Fibroblast of skin of right biceps (primary cell): ENCODE measurements at regions not wholly inside any gene's neighbourhood (a gene's known extent, or its start where the extent isn't known, plus 50 kb on each side); places are given as distances from the start of the nearest gene placed in this dataset.

Source experiments
- DNase-seq: peaks from one replicate; pipeline ENCODE4 v3.0.0-alpha.2; 2013

DNA sequence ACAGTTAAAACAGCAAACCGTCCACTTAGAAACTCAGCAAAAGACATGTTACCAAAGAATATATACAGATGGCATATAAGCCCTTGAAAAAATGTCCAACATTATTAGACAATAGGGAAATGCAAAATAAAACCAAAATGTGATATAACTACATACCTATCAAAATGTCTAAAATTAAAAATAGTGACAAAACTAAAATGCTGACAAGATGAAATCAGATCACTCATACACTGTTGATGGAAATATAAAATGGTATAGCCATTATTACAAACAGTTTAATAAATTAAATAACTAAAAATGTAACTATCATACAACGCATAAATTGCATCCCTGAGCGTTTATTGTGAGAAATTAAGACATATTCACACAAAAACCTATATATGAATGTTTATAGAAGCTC, 939.7 kb upstream of the ZWINT start:
- DNase-seq: no peak

DNA sequence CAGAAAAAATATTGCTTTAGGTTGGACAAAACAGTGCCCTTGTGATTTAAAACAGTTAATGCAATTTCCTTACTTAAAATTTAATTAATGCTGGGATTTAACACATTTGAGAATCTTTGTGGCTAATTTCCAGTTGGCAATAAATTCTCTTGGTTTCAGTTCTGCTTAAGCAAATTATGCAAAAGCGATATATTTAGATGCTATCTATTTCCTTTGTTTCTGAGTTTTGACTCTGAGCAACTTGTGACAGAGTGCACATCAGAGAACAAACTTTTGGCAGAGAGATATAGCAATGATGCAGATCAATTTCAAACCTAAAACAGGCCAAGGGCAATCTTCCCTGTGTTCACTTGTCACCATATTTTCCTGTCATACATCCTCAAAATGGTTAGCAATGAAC, 933.6 kb upstream of the ZWINT start:
- DNase-seq: no peak

GRCh38 chr10:57288754-57289153, 927.7 kb upstream of the ZWINT start:
- DNase-seq: no peak

DNA sequence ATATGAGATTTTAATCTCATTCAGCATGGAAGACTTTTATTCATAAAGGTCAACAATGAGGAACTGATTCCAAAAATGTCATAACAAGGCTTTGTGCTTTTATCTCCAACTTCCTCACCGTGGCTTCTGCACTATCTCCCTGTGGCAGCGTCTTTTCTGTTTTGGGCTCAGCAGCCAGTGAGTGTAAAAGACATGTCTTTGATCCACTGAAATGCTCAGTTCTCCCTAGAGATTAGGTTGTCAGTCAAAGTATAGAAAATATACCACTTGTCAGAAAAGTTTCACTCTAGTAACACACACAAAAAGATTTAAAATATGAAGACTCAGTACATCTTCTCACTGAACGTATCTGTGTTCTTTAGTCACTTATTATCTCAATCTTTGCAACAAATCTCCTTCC, 901.8 kb upstream of the ZWINT start:
- DNase-seq: no peak

DNA sequence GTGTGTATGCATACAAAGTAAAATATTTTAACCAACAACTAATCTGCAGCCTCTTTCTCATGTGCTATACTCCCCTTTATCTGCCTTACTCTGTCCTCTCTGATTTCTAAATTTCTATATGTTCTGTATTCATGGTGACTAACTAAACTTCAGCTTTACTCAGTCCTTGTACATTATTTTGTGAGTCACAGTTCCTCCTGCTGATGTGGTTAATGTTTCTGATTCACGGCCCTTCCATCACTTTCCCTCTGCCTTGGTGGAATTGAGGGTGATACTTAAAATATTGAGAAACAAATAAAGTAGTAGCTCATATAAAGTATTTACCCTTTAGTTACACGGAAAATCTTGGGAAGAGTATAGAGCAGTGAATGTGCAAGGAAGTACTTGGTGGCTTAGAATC, 899.1 kb upstream of the ZWINT start:
- DNase-seq: no peak

- DNase-seq: no peak
These were observed 888.7 kb upstream of the ZWINT start for GRCh38 chr10:57249615-57250281.

GRCh38 chr10:57247271-57247670, 886.2 kb upstream of the ZWINT start:
- DNase-seq: no peak

DNA sequence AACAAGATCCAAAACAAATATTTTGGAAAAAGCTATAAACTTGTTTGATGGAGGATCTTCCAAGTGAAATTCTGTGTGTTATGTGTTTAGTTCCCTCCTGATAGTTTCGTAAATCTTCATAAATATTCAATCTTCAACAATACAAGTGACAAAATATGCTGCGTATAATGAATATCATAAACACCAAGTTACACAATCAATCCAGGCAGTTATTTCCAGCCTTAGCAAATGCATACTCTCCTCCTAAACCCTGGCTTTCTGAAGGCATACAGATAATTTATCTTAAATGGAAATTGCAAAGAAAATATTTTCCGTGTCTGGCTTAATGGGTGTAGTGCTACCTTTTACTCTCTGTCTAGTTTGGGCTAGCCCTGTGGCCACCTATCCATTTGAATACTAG, 864.9 kb upstream of the ZWINT start:
- DNase-seq: no peak

GRCh38 chr10:57224811-57225210, 863.8 kb upstream of the ZWINT start:
- DNase-seq: no peak

DNA sequence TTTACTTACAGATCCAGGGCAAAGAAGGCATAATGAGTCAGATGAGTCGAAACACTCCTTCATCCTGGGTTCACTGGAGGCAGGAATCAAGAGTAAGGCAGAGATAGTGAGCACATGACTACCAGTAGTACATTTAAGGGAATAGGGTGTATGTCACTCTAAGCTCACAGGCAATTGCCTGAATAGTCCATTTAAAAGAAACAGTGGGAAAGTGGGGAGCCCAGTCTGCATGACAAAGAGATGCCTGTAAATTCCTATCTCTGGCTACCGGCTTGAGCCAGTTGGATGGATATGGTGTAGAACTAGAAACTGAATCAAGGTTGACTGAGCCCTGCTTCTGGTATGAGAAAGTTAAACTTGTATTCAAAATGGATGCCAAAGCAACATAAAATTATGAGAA, 861.5 kb upstream of the ZWINT start:
- DNase-seq: no peak

GRCh38 chr10:57222129-57222528, 861.1 kb upstream of the ZWINT start:
- no peak for DNase-seq

GRCh38 chr10:57221674-57222073, 860.6 kb upstream of the ZWINT start:
- DNase-seq: no peak

DNA sequence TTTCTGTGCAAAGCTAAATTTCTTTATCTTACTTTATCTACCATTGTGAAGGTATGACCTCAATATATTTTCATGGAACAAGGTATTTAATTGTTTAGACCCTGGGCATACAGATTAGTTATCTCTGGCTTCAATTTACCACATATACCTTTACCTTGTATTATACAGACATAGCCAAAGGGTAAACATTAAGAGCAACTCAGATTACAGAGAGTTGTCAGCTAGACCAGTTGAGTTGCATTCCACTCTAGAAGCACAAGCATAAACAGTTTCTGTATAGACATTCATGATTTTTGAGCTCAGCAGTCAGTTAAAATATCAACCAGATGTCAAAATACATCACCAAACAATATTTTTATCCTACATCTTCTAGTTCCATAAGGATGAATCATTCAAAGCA, 857.3 kb upstream of the ZWINT start:
- DNase-seq: no peak

GRCh38 chr10:57202356-57202755, 841.3 kb upstream of the ZWINT start:
- DNase-seq: no peak

- DNase-seq: no peak
These were observed 827.8 kb upstream of the ZWINT start for GRCh38 chr10:57188846-57189245.

- no peak for DNase-seq
These were observed 825.1 kb upstream of the ZWINT start for GRCh38 chr10:57186201-57186600.

- DNase-seq: no peak
These were observed 808.5 kb upstream of the ZWINT start for GRCh38 chr10:57169597-57169996.

- DNase-seq: no peak
These were observed 807.7 kb upstream of the ZWINT start for GRCh38 chr10:57168611-57169240.

GRCh38 chr10:57165671-57166070, 804.6 kb upstream of the ZWINT start:
- DNase-seq: no peak

DNA sequence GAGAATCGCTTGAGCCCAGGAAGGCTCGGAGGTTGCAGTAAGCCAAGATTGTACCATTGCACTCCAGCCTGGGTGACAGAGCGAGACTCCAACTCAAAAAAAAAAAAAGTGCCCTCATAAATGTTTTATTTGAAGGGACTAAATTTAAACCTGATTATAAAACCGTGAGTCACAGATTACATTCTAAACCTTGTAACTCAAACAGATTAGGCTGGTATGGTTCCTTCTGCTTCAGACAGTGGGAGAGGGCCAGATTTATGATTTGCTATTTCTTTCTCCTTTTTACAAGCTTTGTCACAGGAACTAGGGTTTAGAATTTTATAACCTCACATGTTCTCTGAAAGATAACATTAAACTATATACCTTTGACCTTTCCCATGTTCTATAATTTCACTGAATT, 801.2 kb upstream of the ZWINT start:
- DNase-seq: no peak

DNA sequence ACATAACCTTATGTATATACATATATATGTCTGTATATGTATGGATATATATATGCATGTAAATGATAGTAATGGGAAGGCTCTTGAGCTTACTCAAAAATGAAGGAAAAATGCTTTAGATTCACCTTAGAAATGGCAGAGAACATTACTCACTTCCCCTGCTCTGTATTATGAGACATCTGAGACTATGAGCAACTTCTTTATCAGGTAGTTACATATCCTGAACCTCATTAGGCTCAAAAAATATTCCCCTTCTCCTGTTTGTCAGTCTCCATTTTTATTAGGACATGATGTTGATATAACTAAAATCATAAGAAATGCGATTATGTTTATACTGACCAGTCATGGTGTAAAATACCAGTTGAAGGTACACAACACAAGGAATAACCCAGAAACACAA, 800.1 kb upstream of the ZWINT start:
- no peak for DNase-seq

DNA sequence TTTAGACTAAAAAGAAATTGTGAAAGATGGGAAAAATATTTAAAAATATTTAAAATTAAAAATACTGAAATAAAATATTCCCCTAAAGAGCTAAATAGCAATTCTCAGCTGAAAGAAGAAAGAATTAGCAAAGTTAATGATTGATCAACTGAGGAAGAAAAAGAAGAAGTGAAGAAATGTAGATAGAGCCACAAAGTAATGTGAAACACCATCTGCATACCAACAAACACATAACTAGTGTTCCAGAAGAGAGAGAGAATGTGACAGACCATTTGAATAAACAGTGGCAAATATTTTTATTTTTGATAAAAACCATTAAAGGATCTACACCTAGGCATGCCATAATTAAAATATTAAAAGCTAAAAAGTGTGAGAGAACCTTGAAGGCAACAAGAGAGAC, 784.5 kb upstream of the ZWINT start:
- no peak for DNase-seq

DNA sequence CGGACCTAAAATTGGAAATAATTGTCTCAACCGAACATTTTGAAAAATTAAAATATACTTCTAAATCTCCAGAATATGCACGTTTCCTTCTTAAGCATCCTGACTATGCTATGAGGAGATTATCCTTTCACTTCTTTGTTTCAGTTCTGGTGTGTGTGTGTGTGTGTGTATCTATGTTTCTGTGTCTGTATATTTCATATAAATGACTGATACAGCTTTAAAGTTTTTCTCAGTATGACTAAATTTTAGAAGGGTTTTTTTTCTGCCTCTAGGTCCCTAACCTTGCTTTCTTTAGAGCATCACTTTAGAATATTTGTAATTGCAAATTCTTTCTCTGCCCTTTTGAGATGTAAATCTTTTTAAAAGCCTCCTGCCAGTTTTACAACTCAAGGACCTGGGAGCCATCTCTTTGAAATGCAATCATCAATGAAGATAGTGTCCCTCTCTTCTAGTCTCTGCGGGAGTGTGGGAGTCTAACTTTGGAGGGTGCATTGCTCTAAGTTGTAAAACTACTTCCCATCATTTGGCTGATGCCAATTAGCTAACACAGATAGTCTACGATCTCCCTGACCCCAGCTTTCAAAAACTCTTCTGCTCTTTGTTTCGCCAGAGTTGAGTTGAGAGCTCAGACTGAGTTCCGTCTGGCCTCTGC, 782.0 kb upstream of the ZWINT start:
- DNase-seq: no peak

- DNase-seq: no peak
These were observed 780.6 kb upstream of the ZWINT start for GRCh38 chr10:57141708-57142107.

- no peak for DNase-seq
These were observed 758.6 kb upstream of the ZWINT start for GRCh38 chr10:57119684-57120083.
